ENCODE measurements at regions not wholly inside any gene's neighbourhood (a gene's known extent, or its start where the extent isn't known, plus 50 kb on each side); places are given as distances from the start of the nearest gene placed in this dataset.

DNA sequence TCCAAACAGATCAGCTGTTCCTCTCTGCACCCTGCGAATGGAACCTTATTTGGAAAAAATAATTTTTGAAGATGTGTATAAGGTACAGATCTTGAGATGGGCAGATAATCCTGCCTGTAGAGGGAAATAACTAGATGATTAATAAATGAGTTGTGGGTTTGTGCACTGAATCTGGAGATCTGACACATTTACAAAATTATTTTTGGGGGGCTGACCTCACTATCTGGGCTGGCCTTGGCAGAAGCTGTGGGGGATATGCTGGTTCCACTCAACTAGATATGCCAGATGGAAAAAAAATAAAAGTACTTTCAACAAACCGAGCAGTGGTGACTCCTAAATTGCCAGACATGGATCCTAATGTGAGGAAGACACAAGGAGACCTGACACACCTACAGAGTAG, 552.2 kb upstream of the AMELY start:
- no peak for DNase-seq

DNA sequence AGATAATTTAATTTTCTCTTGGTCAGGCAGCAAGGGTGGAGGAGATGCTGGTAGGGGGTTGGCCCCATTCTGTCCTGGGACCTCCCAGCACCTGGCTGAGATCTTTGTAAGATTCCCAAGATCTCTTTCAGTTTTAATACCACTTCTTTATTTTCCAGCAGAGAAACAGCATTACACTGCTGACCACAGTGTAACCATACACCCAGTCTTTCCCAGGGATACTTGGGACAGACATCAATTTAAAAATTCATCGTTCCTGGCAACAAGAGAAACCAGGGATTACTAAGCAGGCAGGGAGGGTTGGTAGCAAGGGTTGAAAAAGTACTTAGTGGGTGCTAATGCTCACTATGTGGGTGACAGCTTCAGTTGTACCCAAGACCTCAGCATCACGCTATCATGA, 551.6 kb upstream of the AMELY start:
- no peak for DNase-seq

DNA sequence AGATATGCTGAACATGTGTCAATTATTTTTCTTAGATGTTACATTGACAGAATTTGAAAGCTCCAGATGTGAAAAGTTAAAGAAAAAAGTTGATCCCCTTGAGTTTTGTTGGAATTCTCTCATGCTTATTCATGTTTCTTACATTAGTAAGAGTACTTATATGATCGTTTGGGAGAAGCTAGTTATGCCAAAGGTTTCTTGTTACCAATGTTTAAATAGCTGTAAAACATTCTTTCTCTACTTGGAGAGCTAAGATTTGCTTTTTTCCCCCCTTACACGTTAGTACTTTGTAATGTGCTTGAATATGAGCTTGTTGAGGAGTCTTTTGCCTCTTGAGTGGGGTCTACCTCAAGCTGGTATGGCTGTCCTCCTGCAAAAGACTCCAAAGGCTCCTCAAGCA, 551.1 kb upstream of the AMELY start:
- DNase-seq = no peak

DNA sequence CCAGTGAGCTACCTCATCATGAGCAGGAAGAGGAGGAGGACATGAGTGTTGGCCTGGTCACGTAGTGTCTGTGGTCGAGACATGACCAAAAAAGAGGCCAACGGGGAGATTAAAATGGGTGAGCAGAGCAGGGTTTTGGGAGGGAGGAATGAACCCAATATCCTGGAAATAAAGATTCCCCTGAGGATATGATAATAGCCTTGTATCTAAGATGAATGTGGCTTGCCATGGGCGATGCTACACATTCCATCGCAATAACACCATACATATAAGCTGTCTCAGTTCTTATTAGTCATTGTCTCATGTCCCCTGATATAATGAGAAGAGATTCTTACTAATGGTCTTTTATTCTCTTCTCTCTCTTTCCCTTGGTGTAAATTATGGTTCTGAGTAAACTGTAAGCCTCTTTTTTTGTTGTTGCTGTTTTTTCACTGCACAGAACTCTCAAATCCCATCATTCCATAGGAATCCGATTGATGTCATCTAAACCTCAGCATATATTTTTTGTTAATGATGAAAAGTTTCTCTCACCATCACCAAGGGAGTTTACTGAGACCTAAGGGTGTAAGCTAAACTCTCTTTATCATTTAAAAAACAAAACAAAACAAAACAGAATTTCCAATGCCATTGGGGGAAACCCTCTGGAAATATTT, 550.4 kb upstream of the AMELY start:
- no peak for DNase-seq

DNA sequence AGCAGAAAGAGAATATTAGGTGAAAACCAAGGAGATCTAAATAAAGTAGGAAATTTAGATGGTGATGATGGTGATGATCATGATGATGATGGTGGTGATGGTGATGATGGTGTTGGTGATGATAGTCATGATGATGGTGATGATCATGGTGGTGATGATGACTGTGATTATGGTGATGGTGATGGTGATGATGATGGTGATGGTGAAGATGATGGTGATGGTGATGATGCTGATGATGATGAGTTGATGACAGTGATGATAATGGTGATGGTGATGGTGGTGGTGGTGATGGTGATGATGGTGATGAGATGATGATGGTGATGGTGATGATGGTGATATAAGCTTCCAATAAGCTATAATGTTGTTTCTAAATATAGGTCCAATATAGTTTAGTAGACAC, 548.2 kb upstream of the AMELY start:
- DNase-seq = no peak

DNA sequence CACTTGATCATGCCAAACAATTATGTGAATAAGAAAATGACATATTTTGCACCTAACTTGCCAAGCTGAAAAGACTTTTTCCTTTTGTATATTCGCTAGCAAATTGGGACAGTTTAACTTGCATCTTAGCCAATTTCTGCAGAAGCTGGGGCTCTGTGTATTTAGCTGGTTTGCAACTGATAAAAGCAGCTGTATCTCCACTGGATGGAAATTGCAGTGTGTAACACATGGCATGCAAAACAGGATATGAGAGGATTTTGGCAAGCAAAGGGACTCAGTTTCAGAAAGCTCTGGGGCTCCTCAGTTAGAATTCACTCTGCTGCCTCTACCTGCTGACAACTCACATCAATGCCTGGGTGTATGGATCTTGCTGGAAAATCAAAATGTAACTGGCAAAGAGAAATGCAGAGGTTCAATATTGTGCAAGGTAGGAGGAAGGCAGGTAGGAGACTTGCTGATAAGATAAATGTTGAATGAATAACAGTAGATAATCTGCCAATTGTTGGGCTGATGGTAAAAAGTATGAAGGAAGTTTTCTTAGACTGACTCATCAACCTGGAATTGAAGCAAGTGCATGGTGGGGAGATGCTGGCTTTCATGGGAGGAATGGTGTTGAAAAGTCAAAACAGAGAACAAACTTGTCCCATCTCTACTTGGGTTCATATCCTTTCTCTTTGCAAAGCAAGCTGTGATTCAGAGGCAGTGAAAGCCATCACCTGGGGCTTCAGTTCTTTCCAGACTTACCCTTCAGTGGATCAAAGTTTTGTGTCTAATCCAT, 546.9 kb upstream of the AMELY start:
- no peak for DNase-seq

DNA sequence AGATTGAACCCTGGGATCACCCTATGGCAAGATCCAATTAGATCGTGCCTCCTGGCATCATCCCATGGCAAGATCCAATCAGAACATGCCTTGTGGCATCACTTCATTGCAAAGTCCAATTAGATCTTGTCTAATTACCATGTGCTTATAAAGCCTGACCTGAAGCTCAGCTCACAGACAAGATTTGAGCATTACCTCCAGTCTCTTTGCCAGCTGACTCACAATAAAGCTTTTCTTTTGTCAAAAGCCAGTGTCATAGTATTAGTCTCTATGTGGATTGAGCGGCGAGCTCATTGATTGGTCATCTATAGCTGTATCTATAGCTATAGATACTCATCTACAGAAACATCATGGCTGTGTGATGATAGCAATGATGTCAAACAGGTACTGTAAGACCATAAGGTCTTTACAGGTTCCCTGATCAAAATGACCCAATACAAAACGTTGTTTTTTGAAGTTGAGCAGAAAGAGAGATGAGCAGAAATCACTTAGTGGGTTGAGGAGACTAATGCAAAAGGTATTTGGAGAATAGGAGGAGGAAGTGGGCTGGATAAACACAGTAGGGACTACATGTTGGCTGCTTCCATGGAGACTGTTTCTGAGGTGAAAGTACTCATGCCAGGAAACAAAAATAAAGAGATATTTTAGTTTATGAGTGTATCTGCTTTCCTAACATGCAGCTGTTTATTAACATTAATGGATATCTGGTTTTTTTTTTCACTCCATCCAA, 545.9 kb upstream of the AMELY start:
- DNase-seq = no peak

DNA sequence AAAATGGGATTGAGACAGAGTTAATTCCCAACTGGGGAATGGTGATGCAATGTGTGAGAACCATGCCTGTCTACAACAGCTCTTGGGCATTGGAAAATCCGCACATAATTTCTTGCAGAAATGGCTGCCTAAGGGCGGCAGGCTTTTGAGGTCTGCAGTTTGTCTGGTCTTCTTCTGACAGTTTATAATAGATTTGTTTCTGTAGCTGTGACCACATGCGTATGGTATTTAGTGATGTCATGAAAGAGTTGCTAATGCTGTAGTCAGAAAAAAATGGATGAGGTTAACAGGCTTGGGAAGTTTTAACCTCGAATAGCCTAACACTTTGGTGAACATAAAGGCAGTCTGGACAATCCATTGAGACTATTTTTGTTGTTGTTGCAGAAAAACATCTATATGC, 544.1 kb upstream of the AMELY start:
- no peak for DNase-seq

DNA sequence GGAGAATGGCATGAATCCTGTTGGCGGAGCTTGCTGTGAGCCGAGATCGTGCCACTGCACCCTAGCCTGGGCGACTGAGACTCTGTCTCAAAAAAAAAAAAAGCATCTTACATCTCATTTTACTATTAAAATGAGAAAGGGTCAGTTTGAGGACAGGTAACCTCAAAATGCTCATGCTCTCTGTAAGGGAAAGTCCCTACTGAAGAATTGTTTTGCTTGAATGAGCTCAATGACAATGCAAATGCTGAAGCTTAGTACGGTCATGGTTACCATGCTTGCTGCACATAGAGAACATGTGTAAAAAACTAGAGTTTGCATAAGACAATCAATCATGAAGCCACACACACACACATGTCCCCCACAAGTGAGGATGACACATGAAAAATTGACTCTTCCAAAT, 541.8 kb upstream of the AMELY start:
- no peak for DNase-seq

DNA sequence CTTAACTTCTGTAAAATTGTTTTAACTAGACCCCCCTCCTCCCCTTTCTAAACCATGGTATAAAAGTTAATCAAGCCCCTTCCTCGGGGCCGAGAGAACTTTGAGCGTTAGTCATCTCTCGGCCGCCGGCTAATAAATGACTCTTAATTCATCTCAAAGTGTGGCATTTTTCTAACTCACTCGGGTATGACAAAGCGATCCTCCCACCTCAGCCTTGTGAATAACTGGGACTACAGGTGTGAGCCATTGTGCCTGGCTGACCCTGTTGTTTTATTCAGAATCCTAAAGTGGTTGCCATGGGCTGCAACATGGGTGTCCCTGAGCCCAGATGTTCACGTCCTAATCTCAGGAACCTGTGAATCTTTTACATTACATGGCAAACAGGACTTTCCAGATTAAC, 540.7 kb upstream of the AMELY start:
- no peak for DNase-seq

DNA sequence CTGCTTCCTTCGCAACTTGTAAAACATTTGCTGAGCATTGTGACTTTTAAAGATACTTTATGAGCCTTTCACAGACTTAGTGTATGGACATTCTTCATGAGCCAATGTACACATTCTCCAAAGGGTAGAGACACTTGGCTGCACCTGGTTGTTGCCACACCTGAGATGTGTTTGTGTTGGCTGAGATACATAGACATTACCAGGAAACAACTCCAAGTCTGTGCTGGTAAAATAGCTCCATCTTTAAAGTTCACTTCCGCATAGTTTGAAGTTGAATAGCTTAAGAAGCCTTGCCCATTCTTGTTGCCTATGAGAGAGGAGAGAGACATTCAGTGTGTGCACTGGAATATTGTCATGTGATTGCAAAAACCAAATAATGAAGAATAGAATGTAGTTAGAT, 538.3 kb upstream of the AMELY start:
- DNase-seq = no peak

DNA sequence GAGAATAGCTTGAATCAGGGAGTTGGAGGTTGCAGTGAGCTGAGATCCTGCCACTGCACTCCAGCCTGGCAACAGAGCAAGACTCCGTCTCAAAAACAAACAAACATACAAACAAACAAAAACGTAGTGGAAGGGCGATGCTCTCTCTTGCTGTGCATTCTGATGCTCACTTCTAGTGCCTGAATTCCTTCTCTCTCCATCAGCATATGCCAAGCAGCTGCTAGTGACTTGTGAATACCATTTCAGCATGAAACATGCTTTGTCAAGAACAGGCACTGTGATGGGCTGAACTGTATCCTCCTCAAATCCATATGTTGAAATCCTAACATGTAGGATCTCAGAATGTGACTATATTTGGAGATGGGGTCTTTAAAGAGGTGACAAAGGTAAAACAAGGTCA, 537.1 kb upstream of the AMELY start:
- no peak for DNase-seq

DNA sequence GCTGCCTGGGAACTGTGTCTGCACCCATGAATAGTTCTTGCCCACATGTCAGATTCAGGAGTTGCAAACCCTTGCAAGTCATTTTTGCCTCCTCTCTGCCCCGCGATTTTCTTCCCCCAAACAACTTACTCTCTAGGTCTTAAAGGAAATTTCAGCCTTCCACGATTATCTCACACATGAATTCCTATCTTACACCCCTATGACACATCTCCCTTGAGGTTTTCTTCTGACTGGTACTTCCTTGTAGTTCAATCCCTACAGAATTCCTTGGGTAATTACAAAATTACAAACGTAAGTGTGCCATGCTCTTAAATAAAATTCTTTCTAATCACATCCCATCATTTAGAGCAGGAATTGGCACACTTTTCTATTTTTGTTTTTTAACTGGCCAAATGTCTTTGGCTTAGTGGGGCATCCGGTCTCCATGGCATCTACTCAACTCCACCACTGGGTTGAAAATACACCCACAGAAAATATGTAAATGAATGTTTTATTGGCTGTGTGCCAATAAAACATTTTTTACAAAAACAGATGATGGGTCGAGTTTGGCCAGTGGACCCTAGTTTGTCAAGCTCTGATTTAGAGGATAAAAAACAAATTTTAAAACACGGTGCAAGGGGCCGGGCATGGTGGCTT, 536.4 kb upstream of the AMELY start:
- DNase-seq = no peak

DNA sequence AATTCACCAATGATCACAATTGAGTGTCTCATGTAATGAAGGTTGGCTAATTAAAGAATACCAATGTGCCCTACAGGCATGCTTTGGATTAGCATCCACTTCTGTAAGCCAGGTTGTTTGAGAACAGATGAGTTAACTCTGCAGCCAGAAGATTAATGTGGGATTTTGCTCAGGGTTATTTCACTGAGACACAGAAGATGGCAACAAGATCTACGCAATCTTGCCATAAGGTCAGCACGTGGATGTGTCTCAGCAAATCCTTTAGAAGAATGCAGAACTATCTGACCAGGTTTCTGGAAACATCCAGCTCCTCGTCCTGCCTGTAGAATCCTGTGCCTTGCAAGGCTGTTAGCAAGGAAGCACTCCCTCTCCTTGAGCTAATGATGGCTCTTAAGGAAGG, 532.6 kb upstream of the AMELY start:
- no peak for DNase-seq

DNA sequence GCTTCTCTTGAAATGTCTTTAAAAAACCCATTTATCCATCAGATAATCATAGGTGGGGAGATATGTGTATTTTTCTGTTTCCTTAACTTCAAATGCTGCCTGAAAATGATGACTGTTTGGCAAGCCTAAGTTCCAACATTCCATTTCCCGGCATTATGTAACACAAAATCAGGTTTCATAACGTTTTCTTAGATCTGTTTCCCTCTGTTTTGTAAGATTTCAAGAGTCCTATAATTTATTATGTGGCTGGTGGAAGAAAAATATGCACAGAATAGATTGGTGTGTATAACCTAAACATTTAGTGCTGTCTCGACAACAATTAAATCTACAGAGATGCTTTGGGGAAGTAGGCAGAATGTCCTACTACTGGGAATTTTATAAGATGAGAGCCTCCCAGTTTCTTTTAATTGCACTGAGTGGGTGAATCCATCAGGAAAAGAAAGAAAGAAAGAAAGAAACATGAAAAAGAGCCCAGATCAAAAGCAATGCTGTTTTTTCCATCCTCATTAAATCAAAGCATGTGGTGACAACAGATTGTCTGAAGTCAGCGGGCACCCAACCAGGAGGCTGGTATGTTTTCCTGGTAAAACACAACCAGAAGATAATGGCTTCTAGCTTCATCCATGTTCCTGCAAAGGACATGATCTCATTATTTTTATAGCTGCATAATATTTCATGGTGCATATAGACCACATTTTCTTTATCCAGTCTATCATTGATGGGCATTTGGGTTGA, 529.4 kb upstream of the AMELY start:
- no peak for DNase-seq

DNA sequence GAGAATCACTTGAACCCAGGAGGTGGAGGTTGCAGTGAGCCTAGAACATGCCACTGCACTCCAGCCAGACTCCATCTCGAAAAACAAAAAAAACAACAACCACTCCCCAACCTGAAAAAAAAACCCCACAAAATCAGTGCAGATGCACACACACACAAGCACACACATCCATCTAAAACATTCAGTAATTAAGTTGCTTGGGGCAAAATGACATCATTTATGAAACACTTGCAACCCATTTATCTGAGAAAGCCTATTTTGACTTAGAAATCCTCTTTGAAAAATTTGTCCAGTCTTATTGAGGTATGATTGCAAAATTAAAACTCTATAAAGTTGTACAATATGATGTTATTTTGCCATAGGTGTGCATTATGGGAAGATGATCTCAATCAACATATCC, 525.5 kb upstream of the AMELY start:
- no peak for DNase-seq

DNA sequence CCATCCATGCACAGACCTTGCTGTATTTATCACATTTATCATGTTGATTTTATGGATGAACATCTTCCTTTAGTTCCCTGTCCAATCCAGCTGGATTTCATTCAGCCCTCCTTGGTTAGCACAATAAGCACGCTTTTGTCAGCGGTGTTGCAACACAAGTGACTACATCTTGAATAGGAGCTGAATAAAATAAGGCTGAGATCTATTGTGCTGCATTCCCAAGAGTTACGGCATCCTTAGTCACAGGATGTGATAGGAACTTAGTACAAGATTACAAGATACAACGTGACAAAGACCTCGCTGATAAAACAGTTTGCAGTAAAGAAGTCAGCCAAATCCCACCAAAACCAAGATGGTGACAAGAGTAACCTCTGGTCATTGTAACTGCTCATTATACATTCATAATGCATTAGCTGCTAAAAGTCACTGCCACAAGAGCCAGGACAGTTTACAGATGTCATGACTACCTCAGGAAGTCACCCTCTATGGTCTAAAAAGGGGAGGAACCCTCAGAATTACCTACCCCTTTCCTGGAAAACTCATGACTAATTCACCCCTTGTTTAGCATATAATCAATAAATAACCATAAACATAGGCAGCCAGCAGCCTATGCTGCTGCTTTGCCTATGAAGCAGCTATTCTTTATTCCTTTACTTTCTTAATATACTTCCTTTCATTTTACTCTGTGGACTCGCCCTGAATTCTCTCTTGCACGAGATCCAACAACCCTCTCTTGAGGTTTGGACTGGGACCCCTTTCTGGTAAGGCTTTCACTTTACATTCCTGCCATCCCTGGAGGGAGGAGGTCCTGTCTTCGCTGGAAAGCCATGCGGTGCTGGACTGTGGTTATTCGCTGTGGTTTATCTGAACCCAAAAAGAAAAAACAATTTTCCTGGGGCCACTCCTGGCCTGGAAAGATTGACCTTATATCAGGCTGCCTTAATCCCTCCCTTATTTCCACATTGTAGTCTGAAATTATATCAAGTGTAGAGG, 522.6 kb upstream of the AMELY start:
- DNase-seq = no peak

DNA sequence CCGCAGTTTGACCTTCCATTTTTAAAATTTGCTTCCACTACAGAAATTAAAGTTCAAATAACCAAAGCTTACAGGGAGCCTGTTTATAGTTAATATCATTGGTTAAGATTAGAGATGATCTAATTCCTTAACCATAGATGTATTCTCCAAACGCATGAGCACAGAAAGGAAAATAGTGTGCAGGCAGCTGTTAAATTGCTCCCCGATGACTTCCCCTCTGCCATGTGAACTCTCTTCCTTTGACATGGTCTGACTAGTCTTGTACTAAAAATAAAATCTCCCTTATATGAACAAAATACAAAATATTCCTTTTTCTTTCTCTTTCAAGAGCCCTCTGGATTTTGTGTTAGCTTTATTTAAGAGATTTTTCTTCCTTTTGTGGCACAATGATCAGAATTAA, 507.6 kb upstream of the AMELY start:
- DNase-seq = no peak

DNA sequence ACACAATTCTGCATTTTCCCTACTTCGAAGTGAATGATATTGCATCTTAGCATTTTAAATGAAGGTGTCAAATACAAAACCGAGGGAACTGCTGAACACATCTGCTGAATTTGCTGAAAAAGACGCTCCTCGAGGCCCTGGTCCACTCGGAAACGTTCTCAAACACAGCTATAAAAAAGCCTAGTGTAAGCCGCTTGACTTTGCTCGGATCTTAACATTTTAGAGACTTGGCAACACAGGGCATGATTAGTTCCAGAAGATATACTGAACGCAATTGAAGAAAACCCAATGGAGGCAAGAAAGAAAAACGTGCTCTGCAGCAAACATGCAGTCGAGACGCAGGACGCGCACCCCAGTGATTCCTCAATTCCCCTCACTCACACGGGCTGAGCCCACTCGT, 506.4 kb upstream of the AMELY start:
- no peak for DNase-seq

DNA sequence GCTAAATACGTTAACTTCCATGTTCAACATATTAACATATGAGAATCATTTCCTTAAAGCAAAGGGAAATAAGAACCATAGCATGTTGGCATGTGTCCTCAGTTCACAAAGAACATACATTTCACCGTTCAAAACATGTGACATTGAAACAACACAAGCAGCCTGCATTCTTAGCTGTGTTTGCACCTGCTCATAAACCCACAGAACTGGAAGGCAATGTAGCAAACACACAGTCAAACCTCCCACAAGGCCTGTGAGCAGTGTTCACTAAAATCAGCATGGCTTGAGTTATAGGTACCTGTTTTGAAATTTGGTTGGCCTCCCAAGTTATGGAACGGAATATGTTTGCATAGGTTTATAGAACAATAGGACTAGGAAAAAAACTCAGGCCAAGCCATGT, 504.9 kb upstream of the AMELY start:
- no peak for DNase-seq

DNA sequence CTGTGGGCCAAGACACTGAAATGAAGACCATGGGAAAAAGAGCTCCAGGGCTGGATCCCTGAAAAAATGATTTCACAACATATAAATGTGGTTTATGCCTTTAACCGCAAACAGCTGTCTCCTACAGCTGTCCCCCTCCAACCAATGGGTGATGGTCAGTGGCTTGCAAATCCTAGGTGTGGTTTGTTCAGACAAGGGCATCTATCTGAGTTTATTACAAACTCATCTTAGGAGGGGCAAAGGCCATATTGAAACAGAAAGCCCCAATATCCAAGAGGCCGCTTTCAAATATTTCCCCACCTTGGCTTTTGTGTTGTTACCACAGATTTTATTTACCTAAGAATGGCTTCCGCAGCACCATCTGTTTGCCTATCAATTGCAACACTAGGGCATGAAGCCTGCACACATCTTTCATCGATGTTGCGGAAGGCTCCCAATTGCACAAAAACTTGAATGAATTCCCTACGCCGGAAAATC, 503.6 kb upstream of the AMELY start:
- no peak for DNase-seq

DNA sequence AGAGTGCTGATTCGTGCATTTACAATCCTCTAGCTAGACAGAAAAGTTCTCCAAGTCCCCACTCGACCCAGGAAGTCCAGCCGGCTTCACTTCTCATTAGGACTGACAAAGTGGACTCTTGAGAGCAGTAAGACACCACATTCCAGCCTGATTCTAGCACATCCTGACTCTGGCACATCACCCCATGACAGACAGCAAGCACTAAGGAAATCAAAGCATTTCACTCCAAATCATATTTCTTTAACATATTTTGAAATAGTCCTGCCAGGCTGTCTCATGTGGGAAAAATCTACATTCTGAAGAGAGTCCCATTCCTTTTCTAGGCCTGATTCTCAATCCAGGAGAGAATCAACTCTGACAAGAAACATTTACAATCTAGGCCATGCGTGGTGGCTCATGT, 478.5 kb upstream of the AMELY start:
- no peak for DNase-seq
